ENCODE measurements at regions not wholly inside any gene's neighbourhood (a gene's known extent, or its start where the extent isn't known, plus 50 kb on each side); places are given as distances from the start of the nearest gene placed in this dataset.

GRCh38 chr1:173356191-173356762, 120.9 kb upstream of the PRDX6 start:
- Histone ChIP-seq H2AFZ (ENCODE audit: low read length) (no peak overlapping the region), H3K23ac (ENCODE audit: insufficient read length) (no peak overlapping the region), H3K27me3 (replicated peaks in 1 of 4; ENCODE audit: control insufficient read depth in 3 of 4, extremely low read depth in 1 of 4, insufficient read depth in 3 of 4, low read length in 3 of 4) (no peaks in the 10 kb centered on the region), H3K36me3 (ENCODE audit: control insufficient read depth in 2 of 4, insufficient read depth in 4 of 4, low read length in 3 of 4) (no peaks in the 10 kb centered on the region), H3K4me3 (ENCODE audit: extremely low read depth in 1 of 4, insufficient read depth in 2 of 4, low read depth in 3 of 4, low read length in 4 of 4) (no peak overlapping the region), H2BK120ac (replicated peaks; ENCODE audit: low read depth, low read length) (no peak overlapping the region), H3K27ac (ENCODE audit: low read depth, low read length) (no peak overlapping the region), H3K9me3 (ENCODE audit: insufficient read depth in 2 of 2, low read depth in 1 of 2, low read length in 1 of 2) (peaks cover 10 to 16% of the 10 kb centered on the region in 2 experiments; a peak in 3 of 4 replicates), H2AK5ac (ENCODE audit: low read depth, low read length) (no peak overlapping the region), H4K5ac (ENCODE audit: insufficient read length, low read depth, low read length) (no peak overlapping the region), H3K14ac (ENCODE audit: insufficient read length) (no peak overlapping the region), H4K91ac (replicated peaks; ENCODE audit: insufficient read length, low read length) (no peak overlapping the region), H3K4ac (replicated peaks; ENCODE audit: insufficient read length, low read depth, low read length) (no peak overlapping the region), H3K79me1 (ENCODE audit: low read depth, low read length) (no peaks in the 10 kb centered on the region), H2BK20ac (ENCODE audit: low read length) (no peak overlapping the region), H2BK12ac (ENCODE audit: low read depth, low read length) (no peak overlapping the region), H3K18ac (ENCODE audit: extremely low read depth, low read length) (no peak overlapping the region), H2BK5ac (ENCODE audit: low read depth, low read length) (no peak overlapping the region), H4K8ac (ENCODE audit: extremely low read depth, insufficient read depth, low read length) (no peak overlapping the region), H3K79me2 (ENCODE audit: control insufficient read depth in 1 of 2, insufficient read depth in 2 of 2, low read length in 2 of 2) (no peaks in the 10 kb centered on the region), H3K56ac (replicated peaks; ENCODE audit: insufficient read length, low read depth, low read length) (no peak overlapping the region), H2BK15ac (ENCODE audit: low read length) (no peak overlapping the region), H4K20me1 (replicated peaks in 1 of 2; ENCODE audit: control insufficient read depth in 1 of 2, insufficient read depth in 2 of 2, low read length in 2 of 2) (no peaks in the 10 kb centered on the region), H3K4me2 (ENCODE audit: insufficient read depth in 1 of 2, low read depth in 2 of 2, low read length in 2 of 2) (no peak overlapping the region), H3K23me2 (ENCODE audit: low read depth, low read length) (no peaks in the 10 kb centered on the region), H3K4me1 (replicated peaks in 1 of 4; ENCODE audit: control insufficient read depth in 3 of 4, insufficient read depth in 4 of 4, low read length in 3 of 4) (no peaks in the 10 kb centered on the region), H3K9ac (replicated peaks in 1 of 4; ENCODE audit: extremely low read depth in 1 of 4, low read depth in 3 of 4, low read length in 3 of 4) (no peak overlapping the region)
- DNase-seq (ENCODE audit: low read depth in 1 of 2, low spot score in 2 of 2) (no peak), FAIRE-seq (no peak)
- POLR2A ChIA-PET (ENCODE audit: partially characterized antibody) = no interaction called here
- CTCF ChIA-PET (ENCODE audit: partially characterized antibody) = no interaction called here
- TF ChIP-seq MAFK (IDR thresholded peaks at IDR 0.05; ENCODE audit: low read depth, low read length) (no peak), RAD21 (IDR thresholded peaks at IDR 0.05 in 1 of 2, conservative IDR thresholded peaks at IDR 0.05 in 1 of 2; ENCODE audit: low read depth in 2 of 2, low read length in 2 of 2) (no peak), CBX8 (IDR thresholded peaks at IDR 0.05; ENCODE audit: borderline replicate concordance, low read depth, low read length) (no peak), PHF8 (conservative IDR thresholded peaks at IDR 0.05; ENCODE audit: low read depth, low read length) (no peak), ZNF274 (IDR thresholded peaks at IDR 0.05; ENCODE audit: borderline replicate concordance, extremely low read depth, low read length) (no peak), GTF2F1 (IDR thresholded peaks at IDR 0.05; ENCODE audit: borderline replicate concordance, low read depth, low read length) (no peak), TAF1 (IDR thresholded peaks at IDR 0.05; ENCODE audit: low read depth, low read length) (no peak), CREB1 (IDR thresholded peaks at IDR 0.05) (no peak), FOSL1 (IDR thresholded peaks at IDR 0.05; ENCODE audit: insufficient read depth, low read depth, low read length) (no peak), TCF12 (IDR thresholded peaks at IDR 0.05; ENCODE audit: low read depth, low read length) (no peak), YY1 (IDR thresholded peaks at IDR 0.05; ENCODE audit: low read depth, low read length) (no peak), E2F6 (IDR thresholded peaks at IDR 0.05) (no peak)
- 92% methylated on average over 2 of the region's 2 CpGs; no CpG with 5 or more reads in 1 of the 2 experiments for WGBS, 2 experiments (ENCODE audit: extremely low coverage in 1 of 2, insufficient coverage in 1 of 2, insufficient read length in 1 of 2, insufficient replicate concordance in 2 of 2, low coverage in 1 of 2, low lambda C conversion rate in 2 of 2, missing lambda C conversion rate in 1 of 2)

Measured in H1 (cell line).